Astrocyte (in vitro differentiated cells and primary cell): ENCODE measurements at regions not wholly inside any gene's neighbourhood (a gene's known extent, or its start where the extent isn't known, plus 50 kb on each side); places are given as distances from the start of the nearest gene placed in this dataset.

Experiments used
- EZH2 ChIP-seq: IDR thresholded peaks from 2 replicates; pipeline ENCODE4 v1.6.1; 2012; ENCODE audit warnings: mild to moderate bottlenecking, low read length, inconsistent platforms; ENCODE audit not compliant: insufficient read depth
- TF ChIP-seq, protein P1 (sequence below): IDR thresholded peaks from 2 replicates; pipeline ENCODE4 v1.5.1; 2011; ENCODE audit warnings: low read depth, mild to moderate bottlenecking, inconsistent platforms, low read length, moderate library complexity; ENCODE audit not compliant: insufficient read depth

DNA sequence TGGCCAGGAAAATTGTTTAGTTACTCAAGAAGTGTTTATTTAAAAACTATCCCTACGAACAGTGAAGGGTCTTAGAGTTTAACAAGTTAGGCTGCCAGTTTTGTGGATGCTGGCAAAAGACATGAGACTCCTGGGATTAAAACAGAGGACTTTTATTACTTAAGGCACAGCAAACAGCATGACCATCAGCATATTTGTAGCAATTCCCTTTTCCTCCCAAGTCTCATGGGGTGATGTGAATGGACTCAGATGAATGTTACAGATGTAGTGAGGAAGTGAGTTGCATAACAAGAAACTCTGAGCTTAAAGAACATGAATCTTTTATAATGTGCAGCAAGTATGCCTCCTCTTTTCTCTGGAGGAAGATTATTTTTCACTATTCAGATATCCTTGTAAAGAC, 695.8 kb downstream of the RPS29 start:
- TF ChIP-seq, protein P1, sequence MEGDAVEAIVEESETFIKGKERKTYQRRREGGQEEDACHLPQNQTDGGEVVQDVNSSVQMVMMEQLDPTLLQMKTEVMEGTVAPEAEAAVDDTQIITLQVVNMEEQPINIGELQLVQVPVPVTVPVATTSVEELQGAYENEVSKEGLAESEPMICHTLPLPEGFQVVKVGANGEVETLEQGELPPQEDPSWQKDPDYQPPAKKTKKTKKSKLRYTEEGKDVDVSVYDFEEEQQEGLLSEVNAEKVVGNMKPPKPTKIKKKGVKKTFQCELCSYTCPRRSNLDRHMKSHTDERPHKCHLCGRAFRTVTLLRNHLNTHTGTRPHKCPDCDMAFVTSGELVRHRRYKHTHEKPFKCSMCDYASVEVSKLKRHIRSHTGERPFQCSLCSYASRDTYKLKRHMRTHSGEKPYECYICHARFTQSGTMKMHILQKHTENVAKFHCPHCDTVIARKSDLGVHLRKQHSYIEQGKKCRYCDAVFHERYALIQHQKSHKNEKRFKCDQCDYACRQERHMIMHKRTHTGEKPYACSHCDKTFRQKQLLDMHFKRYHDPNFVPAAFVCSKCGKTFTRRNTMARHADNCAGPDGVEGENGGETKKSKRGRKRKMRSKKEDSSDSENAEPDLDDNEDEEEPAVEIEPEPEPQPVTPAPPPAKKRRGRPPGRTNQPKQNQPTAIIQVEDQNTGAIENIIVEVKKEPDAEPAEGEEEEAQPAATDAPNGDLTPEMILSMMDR = no peak
- TF ChIP-seq EZH2 = no peak
